HL-60 (cell line): ENCODE measurements at regions not wholly inside any gene's neighbourhood (a gene's known extent, or its start where the extent isn't known, plus 50 kb on each side); places are given as distances from the start of the nearest gene placed in this dataset.

ENCODE experiments used
- DNase-seq, 2 experiments: peaks; one replicate each; pipeline ENCODE4 v3.0.0-alpha.2; 2010 to 2020; ENCODE audit warnings: low read depth in 1 of 2, low spot score in 1 of 2
- H3K27ac ChIP-seq: fragments of 250-450 bp; sonication (Bioruptor Pico); replicated peaks from 2 replicates; pipeline ENCODE4 v1.5.1; 2020; ENCODE audit warnings: mild to moderate bottlenecking, moderate library complexity
- H3K27me3 ChIP-seq: fragments of 250-450 bp; sonication (Bioruptor Pico); 2 replicates; pipeline ENCODE4 v1.5.1; 2021; ENCODE audit warnings: mild to moderate bottlenecking, moderate library complexity; ENCODE audit not compliant: insufficient read depth, poor library complexity, severe bottlenecking
- H3K4me3 ChIP-seq: replicated peaks from 2 replicates; pipeline ENCODE4 v1.5.1; 2011; ENCODE audit warnings: mild to moderate bottlenecking, control low read depth, low read length; ENCODE audit not compliant: insufficient read depth
- CTCF ChIP-seq: IDR thresholded peaks from one replicate; pipeline ENCODE4 v1.5.1; 2011; ENCODE audit warnings: low read length, control low read depth, inconsistent platforms; ENCODE audit not compliant: insufficient read depth
- GABPA ChIP-seq: IDR thresholded peaks from 2 replicates; pipeline ENCODE4 v1.6.1; 2012; ENCODE audit warnings: low read depth
- POLR2AphosphoS5 ChIP-seq: IDR thresholded peaks from 2 replicates; pipeline ENCODE4 v1.6.1; 2012; ENCODE audit warnings: low read depth
- SPI1 ChIP-seq: IDR thresholded peaks from 2 replicates; pipeline ENCODE4 v1.6.1; 2012; ENCODE audit warnings: low read depth, mild to moderate bottlenecking, borderline replicate concordance
- TF ChIP-seq, protein P1 (sequence below): IDR thresholded peaks from 2 replicates; pipeline ENCODE4 v1.6.1; 2012; ENCODE audit warnings: low read depth; ENCODE audit not compliant: insufficient replicate concordance

GRCh38 chr5:2685651-2686272, 65.7 kb downstream of the IRX2 start:
- H3K27ac ChIP-seq = no peak overlapping the region
- H3K4me3 ChIP-seq = no peak overlapping the region
- TF ChIP-seq SPI1 (no peak), CTCF (no peak), GABPA (no peak), POLR2AphosphoS5 (no peak)
- TF ChIP-seq, protein P1, sequence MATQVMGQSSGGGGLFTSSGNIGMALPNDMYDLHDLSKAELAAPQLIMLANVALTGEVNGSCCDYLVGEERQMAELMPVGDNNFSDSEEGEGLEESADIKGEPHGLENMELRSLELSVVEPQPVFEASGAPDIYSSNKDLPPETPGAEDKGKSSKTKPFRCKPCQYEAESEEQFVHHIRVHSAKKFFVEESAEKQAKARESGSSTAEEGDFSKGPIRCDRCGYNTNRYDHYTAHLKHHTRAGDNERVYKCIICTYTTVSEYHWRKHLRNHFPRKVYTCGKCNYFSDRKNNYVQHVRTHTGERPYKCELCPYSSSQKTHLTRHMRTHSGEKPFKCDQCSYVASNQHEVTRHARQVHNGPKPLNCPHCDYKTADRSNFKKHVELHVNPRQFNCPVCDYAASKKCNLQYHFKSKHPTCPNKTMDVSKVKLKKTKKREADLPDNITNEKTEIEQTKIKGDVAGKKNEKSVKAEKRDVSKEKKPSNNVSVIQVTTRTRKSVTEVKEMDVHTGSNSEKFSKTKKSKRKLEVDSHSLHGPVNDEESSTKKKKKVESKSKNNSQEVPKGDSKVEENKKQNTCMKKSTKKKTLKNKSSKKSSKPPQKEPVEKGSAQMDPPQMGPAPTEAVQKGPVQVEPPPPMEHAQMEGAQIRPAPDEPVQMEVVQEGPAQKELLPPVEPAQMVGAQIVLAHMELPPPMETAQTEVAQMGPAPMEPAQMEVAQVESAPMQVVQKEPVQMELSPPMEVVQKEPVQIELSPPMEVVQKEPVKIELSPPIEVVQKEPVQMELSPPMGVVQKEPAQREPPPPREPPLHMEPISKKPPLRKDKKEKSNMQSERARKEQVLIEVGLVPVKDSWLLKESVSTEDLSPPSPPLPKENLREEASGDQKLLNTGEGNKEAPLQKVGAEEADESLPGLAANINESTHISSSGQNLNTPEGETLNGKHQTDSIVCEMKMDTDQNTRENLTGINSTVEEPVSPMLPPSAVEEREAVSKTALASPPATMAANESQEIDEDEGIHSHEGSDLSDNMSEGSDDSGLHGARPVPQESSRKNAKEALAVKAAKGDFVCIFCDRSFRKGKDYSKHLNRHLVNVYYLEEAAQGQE = no peak
- DNase-seq = no peak
- H3K27me3 ChIP-seq = no peaks in the 10 kb centered on the region

DNA sequence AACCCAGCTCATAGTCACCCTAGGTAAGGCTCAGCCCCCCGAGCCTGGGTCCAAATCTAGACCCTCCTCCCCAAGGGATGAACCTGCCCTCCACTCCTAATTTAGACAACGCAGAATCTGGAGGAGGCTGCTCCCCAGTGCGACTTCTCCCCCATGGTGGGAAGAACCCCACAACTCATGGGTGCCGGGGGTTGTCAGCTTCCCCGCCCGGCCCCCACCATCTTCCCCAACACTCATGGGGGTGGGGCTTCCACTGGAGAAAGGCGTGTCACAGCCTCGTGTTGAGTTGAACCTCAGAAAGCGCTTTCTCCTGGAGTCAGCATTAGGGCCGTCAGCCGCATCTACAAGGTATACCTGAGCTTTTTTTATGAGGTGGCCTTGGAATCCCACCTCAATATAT, 66.9 kb downstream of the IRX2 start:
- no peak for DNase-seq
- H3K4me3 ChIP-seq = no peak overlapping the region
- H3K27ac ChIP-seq = no peak overlapping the region
- TF ChIP-seq SPI1 (no peak), CTCF (no peak), POLR2AphosphoS5 (no peak), GABPA (no peak)
- TF ChIP-seq, protein P1 = no peak
- no peaks in the 10 kb centered on the region for H3K27me3 ChIP-seq

DNA sequence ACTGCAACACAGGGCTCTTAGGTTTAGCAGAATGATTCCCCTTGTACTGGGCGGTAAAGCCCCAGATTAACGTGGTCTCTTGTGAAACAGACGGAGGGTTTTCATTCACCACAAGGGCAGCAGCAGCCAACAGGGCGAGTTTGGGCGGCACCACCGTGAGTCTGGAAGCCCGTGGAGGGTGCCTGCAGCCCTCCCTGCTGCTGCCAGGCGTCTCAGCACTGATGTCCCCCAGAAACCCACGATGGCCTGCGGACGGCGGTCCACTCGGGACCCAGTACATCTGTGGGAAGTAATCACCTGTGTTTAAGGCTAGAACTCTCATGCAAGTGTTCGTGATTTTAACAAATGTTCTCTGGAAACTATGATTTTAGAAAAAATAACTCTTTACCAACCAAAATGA, 67.8 kb downstream of the IRX2 start:
- DNase-seq = no peak
- TF ChIP-seq, protein P1 = no peak
- TF ChIP-seq SPI1 (no peak), CTCF (no peak), POLR2AphosphoS5 (no peak), GABPA (no peak)
- Histone ChIP-seq H3K4me3 (no peak overlapping the region), H3K27me3 (no peaks in the 10 kb centered on the region), H3K27ac (no peak overlapping the region)
